ENCODE measurements at regions not wholly inside any gene's neighbourhood (a gene's known extent, or its start where the extent isn't known, plus 50 kb on each side); places are given as distances from the start of the nearest gene placed in this dataset.

GRCh38 chr10:22765660-22766547 is 51.5 kb upstream of the PIP4K2A start (continued):
- TF ChIP-seq BCLAF1 (IDR thresholded peaks at IDR 0.05) (no peak), HDGF (IDR thresholded peaks at IDR 0.05) (no peak), BRCA1 (IDR thresholded peaks at IDR 0.05; ENCODE audit: low read depth, low read length) (no peak), TAF1 (IDR thresholded peaks at IDR 0.05; ENCODE audit: borderline replicate concordance, low read depth, low read length) (no peak), EP300 (IDR thresholded peaks at IDR 0.05; ENCODE audit: borderline replicate concordance in 1 of 2, control insufficient read depth in 1 of 2, low read depth in 2 of 2, low read length in 2 of 2) (peak; percentile 66 to 83; a peak in 3 of 4 replicates), ELK1 (IDR thresholded peaks at IDR 0.05; ENCODE audit: low read depth, low read length) (no peak), NFYB (IDR thresholded peaks at IDR 0.05; ENCODE audit: insufficient read depth, low read depth, low read length) (no peak), CHD4 (IDR thresholded peaks at IDR 0.05) (no peak), STAT1 (conservative IDR thresholded peaks at IDR 0.05) (no peak), IKZF1 (conservative IDR thresholded peaks at IDR 0.05) (peak; percentile 90), NFYA (IDR thresholded peaks at IDR 0.05; ENCODE audit: borderline replicate concordance, low read depth, low read length) (no peak), CEBPB (IDR thresholded peaks at IDR 0.05; ENCODE audit: borderline replicate concordance in 1 of 2, low read depth in 2 of 2, low read length in 2 of 2) (no peak), NR2C1 (IDR thresholded peaks at IDR 0.05) (no peak), YY1 (IDR thresholded peaks at IDR 0.05; ENCODE audit: low read depth, low read length) (0 out of 2 replicates have a peak, but pooled peaks have one; percentile 16), FOXM1 (IDR thresholded peaks at IDR 0.05; ENCODE audit: low read depth, low read length) (no peak), POLR2AphosphoS2 (IDR thresholded peaks at IDR 0.05; ENCODE audit: low read depth, low read length) (no peak), LARP7 (IDR thresholded peaks at IDR 0.05) (no peak), STAT3 (IDR thresholded peaks at IDR 0.05; ENCODE audit: low read depth, low read length) (no peak)
- TF ChIP-seq, protein P1, sequence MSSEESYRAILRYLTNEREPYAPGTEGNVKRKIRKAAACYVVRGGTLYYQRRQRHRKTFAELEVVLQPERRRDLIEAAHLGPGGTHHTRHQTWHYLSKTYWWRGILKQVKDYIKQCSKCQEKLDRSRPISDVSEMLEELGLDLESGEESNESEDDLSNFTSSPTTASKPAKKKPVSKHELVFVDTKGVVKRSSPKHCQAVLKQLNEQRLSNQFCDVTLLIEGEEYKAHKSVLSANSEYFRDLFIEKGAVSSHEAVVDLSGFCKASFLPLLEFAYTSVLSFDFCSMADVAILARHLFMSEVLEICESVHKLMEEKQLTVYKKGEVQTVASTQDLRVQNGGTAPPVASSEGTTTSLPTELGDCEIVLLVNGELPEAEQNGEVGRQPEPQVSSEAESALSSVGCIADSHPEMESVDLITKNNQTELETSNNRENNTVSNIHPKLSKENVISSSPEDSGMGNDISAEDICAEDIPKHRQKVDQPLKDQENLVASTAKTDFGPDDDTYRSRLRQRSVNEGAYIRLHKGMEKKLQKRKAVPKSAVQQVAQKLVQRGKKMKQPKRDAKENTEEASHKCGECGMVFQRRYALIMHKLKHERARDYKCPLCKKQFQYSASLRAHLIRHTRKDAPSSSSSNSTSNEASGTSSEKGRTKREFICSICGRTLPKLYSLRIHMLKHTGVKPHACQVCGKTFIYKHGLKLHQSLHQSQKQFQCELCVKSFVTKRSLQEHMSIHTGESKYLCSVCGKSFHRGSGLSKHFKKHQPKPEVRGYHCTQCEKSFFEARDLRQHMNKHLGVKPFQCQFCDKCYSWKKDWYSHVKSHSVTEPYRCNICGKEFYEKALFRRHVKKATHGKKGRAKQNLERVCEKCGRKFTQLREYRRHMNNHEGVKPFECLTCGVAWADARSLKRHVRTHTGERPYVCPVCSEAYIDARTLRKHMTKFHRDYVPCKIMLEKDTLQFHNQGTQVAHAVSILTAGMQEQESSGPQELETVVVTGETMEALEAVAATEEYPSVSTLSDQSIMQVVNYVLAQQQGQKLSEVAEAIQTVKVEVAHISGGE (CRISPR knock-in tag; IDR thresholded peaks at IDR 0.05) = no peak
- TF ChIP-seq, protein P2, sequence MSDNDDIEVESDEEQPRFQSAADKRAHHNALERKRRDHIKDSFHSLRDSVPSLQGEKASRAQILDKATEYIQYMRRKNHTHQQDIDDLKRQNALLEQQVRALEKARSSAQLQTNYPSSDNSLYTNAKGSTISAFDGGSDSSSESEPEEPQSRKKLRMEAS (IDR thresholded peaks at IDR 0.05; ENCODE audit: low read depth, low read length) = no peak
